HG03342 (cell line): ENCODE measurements at regions not wholly inside any gene's neighbourhood (a gene's known extent, or its start where the extent isn't known, plus 50 kb on each side); places are given as distances from the start of the nearest gene placed in this dataset.
"Not testable (repeated sequence)": the region's sequence is repeated elsewhere in the genome, so short reads cannot be mapped to it uniquely, and the experiment has no call there.

ENCODE experiments used
- ATAC-seq: cut with Tn5 transposase; IDR thresholded peaks from one replicate; pipeline ENCODE4 v1.9.1; 2021; ENCODE audit warnings: mild to moderate bottlenecking, moderate library complexity; ENCODE audit not compliant: unreplicated experiment

- ATAC-seq: no peak
Measured at GRCh38 chr2:192687015-192687414, 492.3 kb upstream of the TMEFF2 start.

- not testable (repeated sequence) for ATAC-seq
Measured at GRCh38 chr2:192682511-192682910, 487.8 kb upstream of the TMEFF2 start.

- no peak for ATAC-seq
Measured at GRCh38 chr2:192675681-192676080, 480.9 kb upstream of the TMEFF2 start.

GRCh38 chr2:192669505-192670091, 474.9 kb upstream of the TMEFF2 start:
- ATAC-seq: no peak

- not testable (repeated sequence) for ATAC-seq
Measured at GRCh38 chr2:192660555-192660954, 465.8 kb upstream of the TMEFF2 start.

- ATAC-seq: no peak
Measured at GRCh38 chr2:192657362-192657761, 462.6 kb upstream of the TMEFF2 start.

- no peak for ATAC-seq
Measured at GRCh38 chr2:192655916-192656315, 461.2 kb upstream of the TMEFF2 start.

- ATAC-seq: no peak
Measured at GRCh38 chr2:192645811-192646598, 451.3 kb upstream of the TMEFF2 start.

- no peak for ATAC-seq
Measured at GRCh38 chr2:192634557-192634956, 439.8 kb upstream of the TMEFF2 start.

- ATAC-seq: no peak
Measured at GRCh38 chr2:192628017-192628416, 433.3 kb upstream of the TMEFF2 start.

- no peak for ATAC-seq
Measured at GRCh38 chr2:192615105-192615504, 420.4 kb upstream of the TMEFF2 start.

GRCh38 chr2:192604295-192604694, 409.6 kb upstream of the TMEFF2 start:
- no peak for ATAC-seq

- not testable (repeated sequence) for ATAC-seq
Measured at GRCh38 chr2:192598649-192599048, 403.9 kb upstream of the TMEFF2 start.

GRCh38 chr2:192593561-192593960, 398.8 kb upstream of the TMEFF2 start:
- ATAC-seq: no peak

GRCh38 chr2:192591617-192592016, 396.9 kb upstream of the TMEFF2 start:
- no peak for ATAC-seq

GRCh38 chr2:192585418-192585817, 390.7 kb upstream of the TMEFF2 start:
- ATAC-seq: no peak

GRCh38 chr2:192584976-192585375, 390.2 kb upstream of the TMEFF2 start:
- ATAC-seq: no peak

GRCh38 chr2:192579965-192580700, 385.4 kb upstream of the TMEFF2 start:
- ATAC-seq: no peak

- no peak for ATAC-seq
Measured at GRCh38 chr2:192578780-192579179, 384.0 kb upstream of the TMEFF2 start.

GRCh38 chr2:192577706-192578105, 383.0 kb upstream of the TMEFF2 start:
- ATAC-seq: no peak

- ATAC-seq: no peak
Measured at GRCh38 chr2:192574552-192574951, 379.8 kb upstream of the TMEFF2 start.

GRCh38 chr2:192571636-192572035, 376.9 kb upstream of the TMEFF2 start:
- ATAC-seq: no peak
